ENCODE measurements at regions not wholly inside any gene's neighbourhood (a gene's known extent, or its start where the extent isn't known, plus 50 kb on each side); places are given as distances from the start of the nearest gene placed in this dataset.
"Not testable (repeated sequence)": the region's sequence is repeated elsewhere in the genome, so short reads cannot be mapped to it uniquely, and the experiment has no call there.

GRCh38 chr10:33956322-33956721 lies 621.9 kb upstream of the NRP1 start:
- DNase-seq (ENCODE audit: low read depth): not testable (repeated sequence)

DNA sequence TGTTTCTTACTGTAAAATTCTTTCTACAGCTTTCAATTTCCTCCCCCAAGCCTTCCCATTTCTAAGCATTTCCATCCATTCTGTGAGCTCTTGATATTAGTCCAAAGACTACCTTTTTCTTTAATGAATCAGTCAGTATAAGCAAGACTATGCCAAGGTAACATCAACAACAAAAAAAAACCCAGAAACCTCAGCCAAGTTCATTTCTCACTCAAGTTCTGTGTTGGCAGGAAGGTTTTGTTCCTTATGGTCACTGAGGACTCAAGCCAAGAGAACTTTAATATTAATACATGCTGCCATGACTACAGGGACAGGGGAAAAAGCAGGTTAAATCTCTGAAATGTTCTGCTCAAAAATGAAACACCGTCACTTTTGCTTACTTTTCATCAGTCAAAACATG lies 621.2 kb upstream of the NRP1 start:
- DNase-seq (ENCODE audit: low read depth): peak; percentile 33

DNA sequence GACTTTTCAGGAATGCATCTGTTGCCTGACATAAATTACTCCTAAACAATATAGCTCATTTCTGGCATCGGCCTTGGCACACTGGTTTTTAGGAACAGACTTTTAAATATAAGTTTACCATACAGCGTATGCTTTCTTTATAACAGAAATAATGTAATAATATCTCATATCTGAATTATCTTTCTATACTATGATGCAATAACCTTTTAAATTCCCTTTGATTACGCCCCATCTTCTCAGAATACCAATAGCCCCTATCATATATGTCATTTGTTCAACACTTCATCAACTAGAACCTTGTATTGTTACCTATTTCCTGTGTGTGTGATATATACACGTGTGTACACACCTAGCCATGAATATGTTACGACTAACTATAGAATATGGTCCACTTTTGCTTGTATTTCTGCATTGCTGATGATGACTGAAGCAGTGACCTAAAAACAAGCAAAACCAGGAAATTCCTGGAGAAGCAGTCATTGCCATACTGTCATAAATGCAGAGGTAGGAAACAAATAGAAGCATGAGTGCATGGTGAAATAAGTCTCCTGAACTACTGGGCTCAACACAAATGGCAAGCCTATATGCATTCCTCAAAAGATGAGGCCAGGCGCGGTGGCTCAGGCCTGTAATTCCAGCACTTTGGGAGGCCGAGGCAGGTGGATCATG lies 618.4 kb upstream of the NRP1 start:
- peak; percentile 81 for DNase-seq (ENCODE audit: low read depth)

- no peak for DNase-seq (ENCODE audit: low read depth)
These were observed 615.7 kb upstream of the NRP1 start for GRCh38 chr10:33950206-33950605.

- DNase-seq (ENCODE audit: low read depth): no peak
These were observed 613.1 kb upstream of the NRP1 start for GRCh38 chr10:33947544-33947943.

- no peak for DNase-seq (ENCODE audit: low read depth)
These were observed 610.6 kb upstream of the NRP1 start for GRCh38 chr10:33945051-33945450.

- no peak for DNase-seq (ENCODE audit: low read depth)
These were observed 608.0 kb upstream of the NRP1 start for GRCh38 chr10:33942508-33942907.

DNA sequence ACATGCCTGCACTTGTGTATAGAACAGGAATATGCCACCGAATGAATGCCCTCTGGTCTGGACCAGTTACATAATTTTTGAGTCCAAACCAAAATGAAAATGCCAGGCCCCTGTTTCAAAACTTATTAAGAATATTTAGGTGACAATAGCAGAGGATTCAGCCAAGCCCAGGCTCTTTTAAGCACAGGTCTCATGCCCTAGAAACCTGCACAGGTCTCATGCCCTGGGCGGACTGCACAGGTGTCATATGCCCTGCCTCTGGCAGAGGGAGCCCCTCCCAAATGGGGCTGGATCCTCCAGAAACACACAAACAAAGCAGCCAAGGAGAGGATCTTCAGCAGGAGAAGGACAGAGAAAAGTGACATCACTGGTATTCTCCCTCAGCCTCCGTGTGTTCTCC lies 605.4 kb upstream of the NRP1 start:
- DNase-seq (ENCODE audit: low read depth): no peak

DNA sequence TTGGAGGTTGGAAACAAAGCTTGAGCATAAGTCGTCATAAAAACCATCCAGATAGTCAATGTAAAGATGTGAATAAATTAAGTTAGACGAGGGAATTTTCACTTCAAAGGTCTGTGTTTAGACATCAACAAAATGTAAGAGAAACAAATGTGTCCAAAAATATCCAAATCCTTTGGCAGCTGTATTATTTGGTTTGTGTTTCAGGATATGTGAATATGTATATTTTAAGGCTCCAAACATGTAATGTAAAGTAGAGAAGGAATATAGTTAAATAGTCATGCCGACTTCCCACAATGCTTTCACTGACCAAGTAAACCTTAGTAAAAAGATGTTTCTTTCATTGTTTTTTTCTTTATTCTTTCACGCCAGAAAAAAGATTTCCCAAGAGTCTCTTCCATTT lies 604.9 kb upstream of the NRP1 start:
- DNase-seq (ENCODE audit: low read depth): no peak

DNA sequence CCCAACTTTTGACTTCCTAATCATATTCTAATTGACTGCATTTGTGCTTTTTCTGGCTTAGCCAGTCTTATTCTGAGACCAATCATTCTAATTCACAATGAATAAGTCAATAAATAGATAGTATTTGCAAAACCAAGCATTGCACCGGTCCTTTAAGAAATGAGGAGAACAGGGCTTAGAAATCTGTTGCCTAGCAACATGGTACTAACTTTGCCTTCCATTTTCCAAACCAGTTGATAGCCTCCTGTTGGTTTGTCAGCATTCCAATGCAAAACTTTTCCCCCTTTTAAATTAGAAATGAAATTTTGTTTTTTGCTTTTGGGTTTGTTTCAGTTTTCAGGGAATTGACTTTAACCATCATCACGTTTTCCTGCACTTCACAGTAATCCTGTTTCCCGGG lies 603.5 kb upstream of the NRP1 start:
- peak; percentile 8 for DNase-seq (ENCODE audit: low read depth)

DNA sequence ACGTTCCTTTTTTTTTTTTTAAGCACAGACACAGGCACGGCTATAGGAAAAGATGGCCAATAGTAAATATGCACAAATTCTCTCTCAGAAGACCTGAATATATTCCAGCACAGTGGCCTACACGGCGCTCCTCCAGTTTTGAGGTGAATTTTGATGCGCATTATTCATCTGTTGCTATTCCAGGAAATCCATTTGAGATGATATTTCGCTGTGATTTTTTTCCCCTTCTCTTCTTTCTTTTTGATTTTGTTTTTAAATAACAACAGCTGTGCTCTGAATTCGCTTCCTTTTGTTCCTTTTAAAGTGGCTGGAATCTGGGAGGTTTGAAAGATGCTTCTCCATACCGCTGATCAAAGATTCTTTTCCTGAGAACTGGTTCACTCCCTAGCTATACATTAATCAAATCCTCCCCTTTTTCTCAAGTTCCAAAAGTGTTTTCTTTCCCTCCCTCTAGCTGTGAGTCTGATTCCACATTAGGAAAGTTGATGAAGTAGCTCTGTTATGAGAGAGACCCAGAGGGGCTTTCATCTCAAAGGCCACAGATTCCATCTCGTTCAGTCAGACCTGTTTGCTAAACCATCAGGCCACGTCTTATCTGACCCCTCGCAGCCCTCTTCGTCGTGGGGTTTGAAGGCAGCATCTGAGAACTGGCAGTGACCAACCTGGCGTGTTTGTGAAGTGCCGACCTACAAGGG lies 602.7 kb upstream of the NRP1 start:
- DNase-seq (ENCODE audit: low read depth): no peak

DNA sequence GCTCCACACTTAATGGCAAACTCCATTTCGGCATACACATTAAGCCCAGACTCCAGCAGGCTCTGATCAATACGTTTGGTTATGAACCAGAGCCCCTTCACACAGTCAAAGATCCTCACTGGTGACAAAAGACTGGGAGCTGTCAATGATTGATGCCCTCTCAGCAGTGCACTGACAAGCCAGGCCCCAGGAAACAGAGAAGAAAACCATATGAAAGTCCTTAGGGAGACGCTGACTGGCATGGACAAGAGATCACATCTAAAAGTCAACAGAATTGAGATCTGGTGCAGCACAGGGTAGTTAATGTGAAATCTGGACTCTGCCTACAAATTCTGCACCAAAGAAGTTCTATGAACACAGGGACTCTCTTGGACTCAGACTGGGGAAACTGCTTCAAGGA lies 600.9 kb upstream of the NRP1 start:
- no peak for DNase-seq (ENCODE audit: low read depth)

GRCh38 chr10:33930079-33930478 lies 595.6 kb upstream of the NRP1 start:
- DNase-seq (ENCODE audit: low read depth): no peak

GRCh38 chr10:33927347-33927746 lies 592.9 kb upstream of the NRP1 start:
- peak; percentile 6 for DNase-seq (ENCODE audit: low read depth)

- DNase-seq (ENCODE audit: low read depth): no peak
These were observed 587.6 kb upstream of the NRP1 start for GRCh38 chr10:33921970-33922605.

DNA sequence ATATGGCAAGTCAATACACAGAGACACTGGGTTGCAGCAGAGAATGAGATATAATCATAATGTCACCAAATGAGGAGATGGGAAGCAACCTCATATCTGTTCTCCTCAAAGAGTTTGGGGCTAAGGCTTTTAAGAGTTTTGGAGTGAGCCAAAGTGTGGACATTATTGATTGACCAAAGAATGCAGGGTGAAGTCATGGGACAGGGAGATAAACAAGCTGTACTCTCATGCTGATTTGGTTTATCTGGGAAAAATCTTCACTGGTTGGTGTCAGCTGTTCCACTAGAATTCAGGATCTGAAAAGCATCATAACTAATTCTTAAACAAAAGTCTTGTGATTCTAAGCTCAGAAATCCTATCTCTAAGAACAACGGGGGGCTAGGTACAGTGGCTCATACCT lies 585.9 kb upstream of the NRP1 start:
- DNase-seq (ENCODE audit: low read depth): no peak

GRCh38 chr10:33919244-33919643 lies 584.8 kb upstream of the NRP1 start:
- DNase-seq (ENCODE audit: low read depth): no peak

DNA sequence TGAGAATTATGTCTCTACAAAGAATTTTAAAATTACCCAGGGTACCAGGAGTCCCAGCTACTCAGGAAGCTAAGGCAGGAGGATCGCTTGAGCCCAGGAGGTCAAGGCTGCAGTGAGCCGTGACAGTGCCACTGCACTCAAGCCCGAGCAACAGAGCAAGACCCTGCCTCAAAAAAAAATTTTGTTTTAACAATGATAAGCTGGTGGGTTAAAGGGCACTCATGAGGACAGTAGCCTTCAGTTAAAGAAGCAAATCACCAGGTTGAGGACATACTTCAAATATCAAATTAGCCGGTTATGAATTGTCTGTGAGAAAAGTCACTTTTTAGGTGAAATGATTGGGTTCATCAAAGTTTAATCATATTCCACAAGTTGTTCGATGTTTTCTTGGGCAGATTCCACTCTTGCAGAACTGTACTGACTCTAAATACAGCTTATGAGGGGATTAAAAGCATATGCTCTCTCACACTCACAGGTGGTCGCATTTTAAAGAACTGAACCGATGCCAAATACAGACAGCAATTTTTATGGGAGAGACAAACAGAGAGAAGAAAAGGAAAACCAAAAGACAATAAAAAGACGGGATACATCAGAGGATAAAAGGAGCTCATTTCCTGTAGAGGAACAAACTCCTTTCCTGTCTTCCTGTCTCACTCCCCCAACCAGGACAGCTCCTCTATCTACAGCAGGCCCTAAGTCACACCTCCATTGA lies 582.8 kb upstream of the NRP1 start:
- no peak for DNase-seq (ENCODE audit: low read depth)

DNA sequence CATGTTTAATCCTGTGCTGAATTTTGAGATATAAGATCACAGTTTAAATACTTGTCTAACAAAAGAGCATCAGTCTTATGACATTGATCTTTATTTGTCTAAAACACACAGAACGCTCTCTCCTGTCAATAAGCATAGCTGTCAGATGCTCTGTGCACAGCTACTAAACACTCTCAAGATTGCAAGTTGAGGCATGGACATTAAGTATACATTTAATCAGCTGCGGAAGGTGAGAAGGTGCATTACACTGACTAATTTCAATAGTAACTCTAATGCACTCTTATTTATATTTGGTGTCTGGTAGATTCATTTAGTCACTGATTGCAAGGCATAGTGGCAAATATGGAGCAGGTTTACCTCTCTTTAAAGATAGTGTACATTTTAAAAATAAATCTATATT lies 580.3 kb upstream of the NRP1 start:
- DNase-seq (ENCODE audit: low read depth): no peak

DNA sequence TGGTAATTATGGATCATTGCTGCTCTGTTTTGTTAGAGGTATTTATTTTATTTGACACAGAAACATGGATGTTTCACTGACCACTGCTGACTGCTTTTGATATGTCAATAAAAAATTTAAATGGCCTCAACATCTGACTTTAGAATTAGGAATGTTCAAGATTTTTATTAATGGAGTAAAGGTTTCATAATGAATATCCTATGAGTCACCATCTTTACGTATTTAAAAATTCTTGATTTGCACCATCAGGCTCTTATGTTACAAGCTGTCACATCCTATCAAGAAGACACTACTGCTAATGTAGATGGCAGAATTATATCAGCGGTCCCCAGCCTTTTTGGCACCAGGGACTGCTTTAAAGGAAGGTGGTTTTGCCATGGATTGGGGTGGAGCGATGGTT lies 578.7 kb upstream of the NRP1 start:
- peak; percentile 31 for DNase-seq (ENCODE audit: low read depth)

- not testable (repeated sequence) for DNase-seq (ENCODE audit: low read depth)
These were observed 575.0 kb upstream of the NRP1 start for GRCh38 chr10:33909476-33909875.

- peak; percentile 86 for DNase-seq (ENCODE audit: low read depth)
These were observed 566.7 kb upstream of the NRP1 start for GRCh38 chr10:33901166-33901565.

DNA sequence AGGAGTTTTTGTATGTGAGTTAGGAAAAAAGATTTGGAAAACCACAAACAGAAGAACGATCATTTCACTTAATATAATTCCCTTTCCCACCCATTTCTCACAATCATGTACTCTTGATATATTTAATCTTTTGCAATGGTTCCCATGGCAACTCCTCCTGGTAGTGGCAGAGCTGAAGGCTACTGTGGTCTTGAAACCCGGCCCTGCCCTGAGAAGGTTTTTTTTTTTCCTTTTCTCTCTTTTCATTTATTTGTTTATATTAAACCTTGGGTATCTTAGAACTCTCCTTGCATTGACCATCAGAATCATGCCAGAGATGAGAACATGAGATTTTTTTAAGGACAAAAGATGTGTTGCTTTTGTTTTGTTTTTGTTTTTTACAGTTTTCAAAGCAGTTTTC lies 566.1 kb upstream of the NRP1 start:
- DNase-seq (ENCODE audit: low read depth): peak; percentile 73
